DND-41 (cell line): ENCODE measurements at regions not wholly inside any gene's neighbourhood (a gene's known extent, or its start where the extent isn't known, plus 50 kb on each side); places are given as distances from the start of the nearest gene placed in this dataset.
A peak's percentile ranks its signal among the peaks of the same experiment; 100 is the strongest.
"Not testable (repeated sequence)": the region's sequence is repeated elsewhere in the genome, so short reads cannot be mapped to it uniquely, and the experiment has no call there.

ENCODE experiments used
- ATAC-seq: fragments of 200-7000 bp; cut with Tn5 transposase; 3 replicates; pipeline ENCODE4 v1.9.1; 2021; ENCODE audit warnings: low read depth; ENCODE audit not compliant: insufficient read depth
- DNase-seq: peaks from one replicate; pipeline ENCODE4 v3.0.0-alpha.2; 2020
- H2AFZ ChIP-seq: 2 replicates; pipeline ENCODE4 v1.6.0; 2012; ENCODE audit warnings: low read depth, low read length
- H3K27ac ChIP-seq: 2 replicates; pipeline ENCODE4 v1.5.1; 2012; ENCODE audit warnings: low read length, inconsistent platforms
- H3K27me3 ChIP-seq: fragments of 200-600 bp; sonication (generic); 2 replicates; pipeline ENCODE4 v1.6.0; 2012; ENCODE audit warnings: low read length, mild to moderate bottlenecking, inconsistent platforms; ENCODE audit not compliant: insufficient read depth, poor library complexity
- H3K36me3 ChIP-seq: 2 replicates; pipeline ENCODE4 v1.5.1; 2012; ENCODE audit warnings: low read length, inconsistent platforms; ENCODE audit not compliant: insufficient read depth
- H3K4me1 ChIP-seq: 2 replicates; pipeline ENCODE4 v1.5.1; 2012; ENCODE audit warnings: mild to moderate bottlenecking, low read length; ENCODE audit not compliant: insufficient read depth
- H3K4me2 ChIP-seq: 2 replicates; pipeline ENCODE4 v1.6.0; 2012; ENCODE audit warnings: mild to moderate bottlenecking, moderate library complexity, low read length, inconsistent platforms; ENCODE audit not compliant: insufficient read depth
- H3K4me3 ChIP-seq, 2 experiments: fragments of 200-600 bp in 1 of 2; shearing (Covaris generic) in 1 of 2; 2 replicates each; pipeline ENCODE4 v1.5.1; 2012 to 2016; ENCODE audit warnings: inconsistent platforms in 2 of 2, low read length in 2 of 2, mild to moderate bottlenecking in 2 of 2, low read depth in 1 of 2, moderate library complexity in 1 of 2
- H3K79me2 ChIP-seq: 2 replicates; pipeline ENCODE4 v1.6.0; 2012; ENCODE audit warnings: low read length, inconsistent platforms; ENCODE audit not compliant: insufficient read depth
- H3K9ac ChIP-seq: 2 replicates; pipeline ENCODE4 v1.6.0; 2012; ENCODE audit warnings: low read depth, mild to moderate bottlenecking, inconsistent platforms, low read length, moderate library complexity
- H3K9me3 ChIP-seq: 2 replicates; pipeline ENCODE4 v1.5.1; 2012; ENCODE audit warnings: low read length, moderate library complexity, mild to moderate bottlenecking, inconsistent platforms; ENCODE audit not compliant: insufficient read depth, severe bottlenecking
- H4K20me1 ChIP-seq: 2 replicates; pipeline ENCODE4 v1.6.0; 2012; ENCODE audit warnings: low read length; ENCODE audit not compliant: insufficient read depth
- CTCF ChIP-seq: IDR thresholded peaks from 2 replicates; pipeline ENCODE4 v1.5.1; 2012; ENCODE audit warnings: borderline replicate concordance, low read length, moderate library complexity, mild to moderate bottlenecking; ENCODE audit not compliant: poor library complexity, severe bottlenecking; ENCODE audit errors: extremely low read depth
- EZH2 ChIP-seq: IDR thresholded peaks from 3 replicates; pipeline ENCODE4 v1.6.1; 2012; ENCODE audit warnings: borderline replicate concordance, low read depth, mild to moderate bottlenecking, moderate library complexity, low read length, inconsistent platforms; ENCODE audit not compliant: severe bottlenecking

DNA sequence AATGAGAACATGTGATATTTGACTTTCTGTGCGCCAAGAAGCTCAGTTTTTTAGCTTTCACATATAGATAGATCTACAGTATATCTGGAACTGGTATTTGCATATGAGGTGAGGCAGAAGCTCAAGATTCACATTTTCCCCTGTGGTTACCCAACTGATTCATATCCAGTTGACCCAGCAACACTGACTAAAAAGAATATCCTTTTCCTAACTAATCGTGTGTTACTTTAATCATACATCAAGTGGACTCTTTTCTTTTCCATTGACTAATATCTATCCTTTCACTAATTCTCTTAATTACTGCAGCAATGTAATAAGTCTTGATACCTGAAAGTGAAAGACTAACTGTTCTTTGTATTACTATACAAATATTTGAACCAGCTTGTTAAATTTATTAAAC, 236.1 kb downstream of the AEBP2 start:
- no peak overlapping the region for H3K9ac ChIP-seq
- peaks cover 22% of the 10 kb centered on the region for H3K4me1 ChIP-seq
- ATAC-seq (no peak), DNase-seq (no peak)
- no peak overlapping the region for H3K4me3 ChIP-seq
- no peaks in the 10 kb centered on the region for H3K27me3 ChIP-seq
- H4K20me1 ChIP-seq: no peaks in the 10 kb centered on the region
- no peak overlapping the region for H2AFZ ChIP-seq
- H3K36me3 ChIP-seq: no peaks in the 10 kb centered on the region
- no peak overlapping the region for H3K27ac ChIP-seq
- H3K4me2 ChIP-seq: no peak overlapping the region
- TF ChIP-seq EZH2: no peak
- H3K9me3 ChIP-seq: no peaks in the 10 kb centered on the region
- H3K79me2 ChIP-seq: no peaks in the 10 kb centered on the region

GRCh38 chr12:19678501-19678900, 239.2 kb downstream of the AEBP2 start:
- peak overlapping the region; percentile 39; the same call in 1 of the 2 replicates for H3K4me2 ChIP-seq
- not testable (repeated sequence) for H3K27me3 ChIP-seq, H3K9me3 ChIP-seq, H3K36me3 ChIP-seq, H4K20me1 ChIP-seq, H3K79me2 ChIP-seq, H3K9ac ChIP-seq
- peak; percentile 21 for DNase-seq
- peak overlapping the region; percentile 72 for H3K27ac ChIP-seq
- H3K4me1 ChIP-seq: peaks cover 50% of the 10 kb centered on the region
- H3K4me3 ChIP-seq: peak overlapping the region in 1 of 2 experiments; percentile 20; a peak in 1 of 4 replicates
- ATAC-seq: peak; percentile 81
- peak overlapping the region; percentile 55; the same call in 1 of the 2 replicates for H2AFZ ChIP-seq

DNA sequence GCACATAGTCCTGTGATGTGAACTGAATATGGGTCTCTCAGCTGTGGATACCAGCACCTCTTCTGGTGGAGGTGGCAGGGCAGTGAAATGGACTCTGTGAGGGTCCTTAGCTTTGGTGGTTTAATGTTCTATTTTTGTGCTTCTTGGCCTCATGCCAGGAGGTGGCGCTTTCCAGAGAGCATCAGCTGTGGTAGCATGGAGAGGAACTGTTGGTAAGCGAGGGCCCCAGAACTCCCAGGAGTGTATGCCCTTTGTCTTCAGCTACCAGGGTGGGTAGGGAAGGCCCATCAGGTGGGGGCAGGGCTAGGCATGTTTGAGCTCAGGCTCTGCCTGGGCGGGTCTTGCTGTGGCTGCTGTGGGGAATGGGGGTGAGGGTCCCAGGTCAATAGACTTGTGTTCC, 241.7 kb downstream of the AEBP2 start:
- peak; percentile 56 for DNase-seq
- ATAC-seq: peak; percentile 70
- TF ChIP-seq CTCF (peak; percentile 32), EZH2 (no peak)

GRCh38 chr12:19683178-19683927, 244.1 kb downstream of the AEBP2 start:
- Histone ChIP-seq H3K4me2 (no peak overlapping the region), H3K36me3 (no peaks in the 10 kb centered on the region), H3K27me3 (no peaks in the 10 kb centered on the region), H4K20me1 (no peaks in the 10 kb centered on the region), H3K9me3 (no peaks in the 10 kb centered on the region), H3K79me2 (no peaks in the 10 kb centered on the region), H3K27ac (no peak overlapping the region; the same call in 1 of the 2 replicates), H3K9ac (no peak overlapping the region), H3K4me1 (peaks cover 45% of the 10 kb centered on the region), H2AFZ (peak overlapping the region; percentile 51; the same call in 1 of the 2 replicates), H3K4me3 (no peak overlapping the region)
- TF ChIP-seq EZH2 (no peak), CTCF (no peak)
- no peak for ATAC-seq
- no peak for DNase-seq

More for the DNA sequence above, 241.7 kb downstream of the AEBP2 start:
- Histone ChIP-seq H3K27me3 (no peaks in the 10 kb centered on the region), H3K4me1 (peaks cover 50% of the 10 kb centered on the region), H3K4me2 (no peak overlapping the region), H3K9me3 (no peaks in the 10 kb centered on the region), H3K27ac (peak overlapping the region; percentile 35), H2AFZ (no peak overlapping the region), H4K20me1 (no peaks in the 10 kb centered on the region), H3K4me3 (no peak overlapping the region), H3K79me2 (no peaks in the 10 kb centered on the region), H3K36me3 (no peaks in the 10 kb centered on the region), H3K9ac (no peak overlapping the region)
